Stimulated activated CD4-positive, alpha-beta T cell treated with anti-CD3 and anti-CD28 coated beads, Interleukin-2, amount 100 ng/mL, for 48 hours (primary cell): ENCODE measurements at regions not wholly inside any gene's neighbourhood (a gene's known extent, or its start where the extent isn't known, plus 50 kb on each side); places are given as distances from the start of the nearest gene placed in this dataset.
A peak's percentile ranks its signal among the peaks of the same experiment; 100 is the strongest.

Experiments used
- DNase-seq, 2 donors: peaks; one replicate each; pipeline ENCODE4 v3.0.0-alpha.2; 2020

DNA sequence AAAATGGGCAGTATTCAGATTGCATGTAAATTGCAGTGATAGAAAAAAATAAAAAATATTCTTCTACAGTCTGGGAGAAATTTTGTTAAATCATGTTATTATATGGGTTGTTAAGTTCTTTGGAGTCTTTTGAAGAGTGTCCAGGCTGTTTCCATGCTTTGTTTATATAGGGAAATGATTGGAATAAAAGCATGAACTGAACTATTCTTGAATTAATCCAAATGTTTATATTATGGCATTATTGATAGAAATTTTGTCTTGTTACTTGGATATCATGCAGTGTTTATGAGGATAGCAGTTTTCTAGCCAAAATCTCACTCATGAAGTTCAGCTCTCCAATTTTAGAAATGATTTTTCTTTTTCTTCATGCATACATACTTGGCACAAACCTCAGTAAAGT, 108.2 kb upstream of the NAV3 start:
- DNase-seq = no peak

GRCh38 chr12:77720258-77720657, 110.4 kb upstream of the NAV3 start:
- DNase-seq = no peak

GRCh38 chr12:77710209-77710608, 120.5 kb upstream of the NAV3 start:
- no peak for DNase-seq

DNA sequence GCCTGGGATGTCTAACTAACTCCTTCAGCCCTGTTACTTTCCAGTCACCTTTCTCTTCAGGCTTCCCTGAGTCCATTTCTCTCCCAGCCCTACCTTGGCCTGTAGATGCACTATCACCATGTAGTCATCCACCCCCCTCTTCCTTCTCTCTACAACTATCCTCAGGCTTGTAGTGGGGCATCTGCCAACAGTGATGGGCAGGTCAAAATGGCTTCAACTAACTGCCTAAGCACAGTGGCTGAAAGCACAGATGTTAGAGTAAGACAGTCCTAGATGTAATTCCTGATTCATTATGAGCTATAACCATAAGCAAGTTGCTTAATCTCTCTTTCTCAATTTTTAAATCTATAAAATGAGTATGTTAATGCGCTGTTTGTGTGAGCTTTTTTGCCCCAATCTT, 133.6 kb upstream of the NAV3 start:
- DNase-seq = no peak

GRCh38 chr12:77696183-77696582, 134.5 kb upstream of the NAV3 start:
- no peak for DNase-seq

GRCh38 chr12:77689510-77690086, 141.1 kb upstream of the NAV3 start:
- no peak for DNase-seq

DNA sequence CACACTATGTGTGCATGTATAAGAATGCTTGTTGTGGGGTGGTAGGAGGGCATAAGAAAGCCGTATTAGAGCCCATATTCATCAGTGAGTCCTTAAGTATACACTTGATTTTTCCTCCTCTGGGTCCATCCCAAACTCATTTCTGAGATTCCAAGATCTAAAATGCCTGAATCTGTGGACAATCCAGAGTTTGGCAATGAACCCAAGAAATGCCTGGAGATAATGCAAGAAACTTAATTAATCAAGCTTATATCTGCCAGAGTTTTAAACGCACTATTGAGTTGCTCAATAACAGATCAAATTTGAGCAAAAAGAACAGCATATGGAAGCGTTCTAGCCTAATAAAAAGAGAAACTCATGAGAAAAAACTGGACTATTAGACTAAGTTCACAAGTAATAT, 143.4 kb upstream of the NAV3 start:
- DNase-seq = no peak

GRCh38 chr12:77686760-77687159, 143.9 kb upstream of the NAV3 start:
- DNase-seq = no peak

- DNase-seq = no peak
These were observed 144.8 kb upstream of the NAV3 start for GRCh38 chr12:77685901-77686300.

DNA sequence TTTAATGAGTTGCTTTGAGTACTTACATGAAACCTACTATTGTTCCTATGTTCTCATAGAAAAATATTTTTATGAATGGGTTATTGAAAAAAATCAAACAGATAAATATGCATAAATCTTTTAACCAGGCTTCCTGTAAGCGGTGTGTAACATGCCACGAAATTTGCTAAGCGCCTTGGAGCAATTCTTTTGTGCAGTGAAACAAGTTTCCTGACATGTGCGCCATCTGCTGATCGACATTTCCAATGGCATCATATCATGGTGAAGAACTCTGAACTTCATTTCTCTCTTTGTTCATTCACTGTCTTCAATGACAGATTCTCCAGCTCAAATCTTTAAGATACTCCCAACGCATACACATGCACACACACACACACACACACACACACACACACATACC, 145.6 kb upstream of the NAV3 start:
- DNase-seq = peak in 1 of 2 donors; percentile 1

DNA sequence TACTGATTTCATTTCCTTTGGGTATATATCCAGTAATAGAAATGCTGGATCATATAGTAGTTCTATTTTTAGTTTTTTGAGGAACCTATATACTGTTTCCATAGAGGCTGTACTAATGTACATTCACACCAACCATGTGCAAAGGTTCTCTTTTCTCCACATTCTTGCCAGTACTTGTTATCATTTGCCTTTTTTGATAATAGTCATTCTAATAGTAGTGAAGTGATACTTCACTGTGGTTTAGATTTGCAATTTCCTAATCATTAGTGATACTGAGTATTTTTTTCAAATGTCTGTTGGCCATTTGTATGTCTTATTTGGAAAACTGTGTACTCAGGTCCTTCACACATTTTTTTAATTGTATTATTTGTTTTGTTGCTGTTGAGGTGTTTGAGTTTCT, 148.2 kb upstream of the NAV3 start:
- no peak for DNase-seq

DNA sequence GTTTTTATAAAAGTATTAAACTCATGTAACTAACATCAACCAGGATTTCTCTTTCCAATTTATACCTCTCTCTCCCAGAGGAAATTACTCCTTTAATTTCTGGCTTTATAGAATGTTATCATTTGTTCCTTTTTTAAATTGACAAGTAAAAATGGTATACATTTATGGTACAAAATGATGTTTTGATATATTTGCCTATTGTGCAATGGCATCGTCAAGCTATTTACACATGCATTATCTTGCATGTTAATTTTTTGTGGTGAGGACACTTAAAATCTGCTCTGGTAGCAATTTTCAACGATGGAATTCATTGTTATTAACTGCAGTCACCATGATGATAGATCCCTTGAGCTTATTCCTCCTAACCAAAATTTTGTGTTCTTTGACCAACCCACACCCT, 149.0 kb upstream of the NAV3 start:
- DNase-seq = no peak

GRCh38 chr12:77679686-77680085, 151.0 kb upstream of the NAV3 start:
- DNase-seq = no peak

DNA sequence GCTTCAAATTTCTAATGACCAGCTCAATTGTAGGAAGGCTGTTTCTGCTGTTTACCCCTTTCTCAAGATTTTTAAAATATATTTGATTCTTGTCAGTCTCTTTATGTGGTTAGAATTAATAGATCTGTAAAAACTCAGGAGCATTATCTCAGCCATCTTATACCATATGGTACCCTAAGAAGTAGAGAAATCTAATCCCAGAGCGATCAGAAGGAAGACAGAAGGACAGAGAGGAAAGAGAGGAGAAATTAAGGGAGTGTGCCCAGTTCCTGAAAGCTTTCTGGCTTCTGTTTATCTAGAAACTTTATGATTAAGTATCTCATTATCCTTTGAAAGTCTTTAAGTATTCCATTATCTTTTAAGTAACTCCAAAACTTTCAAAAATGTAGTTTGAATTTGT, 152.1 kb upstream of the NAV3 start:
- DNase-seq = no peak

DNA sequence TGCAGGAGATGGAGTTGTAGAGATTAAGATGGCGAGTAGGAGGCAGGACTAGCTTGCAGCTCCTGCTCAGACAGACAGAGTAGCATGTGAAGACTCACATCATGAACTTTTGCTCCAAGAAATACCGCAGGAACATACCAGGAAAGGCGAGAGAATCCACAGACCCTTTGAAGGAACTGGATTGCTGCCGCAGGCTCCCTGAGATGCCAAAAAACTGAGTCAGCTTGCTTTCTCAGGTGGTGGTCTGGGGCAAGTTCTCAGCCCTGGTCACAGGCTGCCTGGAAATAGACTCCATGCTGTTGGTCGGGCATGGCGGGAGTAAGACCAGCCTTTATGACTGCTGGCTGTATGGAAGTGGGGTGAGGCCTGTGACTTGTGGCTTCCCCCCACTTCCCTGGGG, 163.6 kb upstream of the NAV3 start:
- no peak for DNase-seq

DNA sequence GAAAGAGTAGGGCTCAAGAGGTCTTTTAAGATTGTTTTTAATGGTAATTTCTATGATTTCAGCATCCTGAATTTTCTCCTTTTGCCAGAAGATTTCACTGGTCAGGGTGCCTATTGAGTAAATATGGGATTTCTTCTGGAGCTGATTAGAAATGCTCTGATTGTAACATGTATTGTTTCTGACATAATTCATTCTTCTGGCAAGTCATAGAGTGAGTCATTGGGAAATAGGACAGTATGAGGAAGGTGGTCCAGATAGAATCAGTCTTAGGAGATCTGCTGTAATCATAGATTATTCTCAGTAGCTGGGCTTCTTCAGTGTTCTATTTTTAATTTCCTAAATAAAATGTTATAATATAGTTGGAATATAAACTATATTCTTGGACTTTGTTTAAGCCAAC, 182.0 kb upstream of the NAV3 start:
- no peak for DNase-seq

DNA sequence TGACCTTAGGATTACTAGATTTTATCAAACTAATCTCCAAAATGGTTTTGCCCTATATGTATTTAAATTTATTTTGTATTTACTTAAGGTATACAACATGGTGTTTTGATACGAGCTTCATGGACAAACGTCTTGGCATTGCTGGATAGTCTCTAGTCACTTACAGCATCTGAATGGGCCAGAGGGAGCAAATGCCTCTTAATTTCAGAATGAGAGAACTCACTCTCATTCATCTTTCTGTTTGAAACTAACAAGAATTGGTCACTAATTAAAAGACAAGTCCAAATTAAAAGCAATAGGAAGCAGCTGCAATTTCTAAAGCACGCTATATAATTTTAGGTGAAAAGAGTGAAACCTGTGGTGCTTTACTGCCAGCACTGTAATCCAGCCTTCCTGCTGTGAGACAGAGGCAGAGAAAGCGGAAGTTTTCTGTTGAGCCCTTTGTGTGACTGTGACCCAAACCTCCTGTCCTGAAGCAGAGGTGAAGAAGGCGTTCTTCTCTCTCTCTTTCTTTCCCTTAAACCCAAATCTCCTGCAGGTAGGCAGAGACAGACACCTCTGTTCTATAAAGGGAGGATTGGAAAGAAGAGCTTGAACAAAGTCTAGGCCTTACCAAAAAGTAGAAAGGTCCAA, 184.6 kb upstream of the NAV3 start:
- no peak for DNase-seq

GRCh38 chr12:77644915-77645605, 185.6 kb upstream of the NAV3 start:
- no peak for DNase-seq

DNA sequence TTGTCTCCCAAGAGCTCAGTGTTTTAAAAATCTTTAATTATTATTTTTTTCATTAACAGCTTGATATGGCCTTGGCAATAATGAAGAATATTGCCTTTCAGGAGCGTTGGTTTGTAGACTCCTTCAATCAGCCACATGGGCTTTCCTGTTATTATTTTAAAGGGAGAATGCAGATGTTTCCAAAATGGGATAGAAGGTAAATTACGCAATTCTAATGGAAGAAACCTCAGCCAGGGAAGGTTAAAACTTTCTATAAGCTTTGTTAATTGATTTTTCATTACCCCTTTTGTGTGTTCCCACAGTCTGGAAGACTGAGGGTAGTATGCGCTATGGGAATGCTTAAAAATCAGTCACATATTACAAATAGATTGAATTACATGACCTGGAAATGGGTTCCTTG, 188.4 kb upstream of the NAV3 start:
- no peak for DNase-seq

DNA sequence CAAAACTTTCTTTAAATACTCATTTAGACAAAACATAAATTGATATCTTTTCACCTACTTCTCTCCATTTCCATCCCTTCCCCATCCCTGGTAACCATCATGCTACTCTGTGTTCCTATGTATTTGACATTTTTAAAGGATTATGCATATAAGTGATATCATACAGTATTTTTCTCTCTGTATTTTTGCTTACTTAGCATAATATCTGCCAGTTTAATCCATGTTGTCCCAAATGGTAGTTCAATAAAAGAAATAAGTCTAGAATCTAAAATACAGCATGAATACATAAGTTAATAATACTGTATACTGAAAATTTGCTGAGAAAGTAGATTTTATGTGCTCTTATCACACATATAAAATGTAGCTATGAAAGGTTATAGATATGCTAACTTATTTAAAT, 190.3 kb upstream of the NAV3 start:
- DNase-seq = no peak

GRCh38 chr12:77630790-77631445, 199.8 kb upstream of the NAV3 start:
- no peak for DNase-seq

- DNase-seq = no peak
These were observed 200.3 kb upstream of the NAV3 start for GRCh38 chr12:77630344-77630743.

DNA sequence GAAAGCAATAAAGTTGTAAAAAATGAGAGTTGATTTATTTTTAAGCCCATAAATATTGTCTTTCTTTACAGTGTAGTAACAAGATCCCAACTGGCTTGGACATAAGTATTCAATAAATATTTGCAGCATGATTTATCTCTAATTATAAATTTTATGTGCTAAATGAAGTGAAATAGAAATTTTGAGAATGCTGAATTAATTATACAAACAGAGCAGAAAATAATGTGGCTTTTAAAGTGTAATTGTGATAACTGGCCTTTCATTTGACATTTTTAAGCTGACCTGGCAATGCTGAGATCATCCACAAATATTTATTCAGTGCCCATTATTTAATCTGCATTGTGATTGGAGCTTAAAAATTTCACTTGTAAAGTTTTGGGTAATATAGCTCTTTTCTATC, 201.6 kb upstream of the NAV3 start:
- no peak for DNase-seq

DNA sequence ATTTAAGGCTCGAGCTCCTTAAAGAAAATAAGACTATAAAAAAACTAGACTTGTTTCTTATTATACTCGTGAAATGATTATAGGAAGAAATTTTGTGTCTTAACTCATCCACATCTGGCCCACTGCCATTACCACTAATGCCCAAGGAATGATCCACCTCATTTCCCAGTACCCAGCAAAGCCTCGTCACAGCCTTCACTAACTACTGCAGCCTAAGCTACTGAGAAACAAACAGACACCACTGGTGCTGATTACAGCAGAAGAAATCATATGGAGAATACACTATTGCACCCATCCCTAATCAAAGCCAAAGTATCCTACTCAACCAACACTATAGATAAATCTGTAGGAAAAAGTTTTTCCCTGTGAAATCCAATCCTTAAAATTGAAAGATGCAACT, 205.3 kb upstream of the NAV3 start:
- DNase-seq = no peak
